Naive thymus-derived CD4-positive, alpha-beta T cell (primary cell): ENCODE measurements at regions not wholly inside any gene's neighbourhood (a gene's known extent, or its start where the extent isn't known, plus 50 kb on each side); places are given as distances from the start of the nearest gene placed in this dataset.

ENCODE experiments used
- ATAC-seq: fragments of 150-1000 bp; cut with Tn5 transposase; 2 replicates; pipeline ENCODE4 v1.10.0; 2021; ENCODE audit warnings: mild to moderate bottlenecking, moderate library complexity
- CTCF ChIA-PET: fragments of 350-600 bp; sonication (Branson Sonifier 250); formaldehyde crosslinking; loops from one replicate; lab custom pipeline; 2021; ENCODE audit warnings: antibody characterized with exemption; lab: Charles Lee
- POLR2A ChIA-PET: fragments of 350-600 bp; sonication (Branson Sonifier 250); formaldehyde crosslinking; loops from one replicate; lab custom pipeline; 2021; ENCODE audit warnings: antibody characterized with exemption, inconsistent platforms; lab: Charles Lee
- DNase-seq, 9 donors: peaks; one replicate each; pipeline versions ENCODE4 v3.0.0 to v3.0.0-alpha.2; 2020 to 2022; ENCODE audit warnings: mixed read lengths in 1 of 9
- H3K27ac ChIP-seq: one replicate; pipeline ENCODE4 v1.7.0; 2013; ENCODE audit warnings: mild to moderate bottlenecking, low read depth, low read length, moderate library complexity
- H3K27me3 ChIP-seq, 2 donors: one replicate each; pipeline ENCODE4 v1.7.0; 2013; ENCODE audit warnings: low read length in 2 of 2, mild to moderate bottlenecking in 2 of 2, moderate library complexity in 2 of 2; ENCODE audit not compliant: control insufficient read depth in 2 of 2, insufficient read depth in 2 of 2
- H3K36me3 ChIP-seq, 3 experiments: 1 replicate in 2 of 3; 2 replicates in 1 of 3; pipeline ENCODE4 v1.7.0; 2013; ENCODE audit warnings: low read length in 3 of 3, mild to moderate bottlenecking in 3 of 3, moderate library complexity in 1 of 3; ENCODE audit not compliant: insufficient read depth in 3 of 3, control insufficient read depth in 2 of 3
- H3K4me1 ChIP-seq, 2 donors: one replicate each; pipeline ENCODE4 v1.7.0; 2013; ENCODE audit warnings: low read length in 2 of 2, mild to moderate bottlenecking in 2 of 2, moderate library complexity in 1 of 2; ENCODE audit not compliant: control insufficient read depth in 2 of 2, insufficient read depth in 2 of 2
- H3K4me3 ChIP-seq: 2 replicates; pipeline ENCODE4 v1.7.0; 2013; ENCODE audit warnings: mild to moderate bottlenecking, low read length
- H3K9me3 ChIP-seq, 3 experiments: 1 replicate in 2 of 3; 2 replicates in 1 of 3; pipeline ENCODE4 v1.7.0; 2013; ENCODE audit warnings: low read length in 3 of 3; ENCODE audit not compliant: control insufficient read depth in 2 of 3
- H3K27ac Mint-ChIP-seq, 9 donors: one replicate each; pipeline ENCODE4 v1.8.0; 2020 to 2022; ENCODE audit warnings: mixed read lengths in 9 of 9, mild to moderate bottlenecking in 8 of 9, moderate library complexity in 5 of 9, inconsistent platforms in 2 of 9
- H3K27me3 Mint-ChIP-seq, 5 donors: one replicate each; pipeline ENCODE4 v1.8.0; 2021 to 2022; ENCODE audit warnings: mixed read lengths in 5 of 5, mild to moderate bottlenecking in 1 of 5
- H3K36me3 Mint-ChIP-seq, 5 donors: one replicate each; pipeline ENCODE4 v1.8.0; 2020 to 2022; ENCODE audit warnings: mixed read lengths in 5 of 5, mild to moderate bottlenecking in 3 of 5, inconsistent platforms in 1 of 5
- H3K4me1 Mint-ChIP-seq, 7 donors: one replicate each; pipeline ENCODE4 v1.8.0; 2020 to 2022; ENCODE audit warnings: mixed read lengths in 7 of 7, mild to moderate bottlenecking in 3 of 7, inconsistent platforms in 1 of 7
- H3K4me3 Mint-ChIP-seq, 10 donors: one replicate each; pipeline ENCODE4 v1.8.0; 2020 to 2022; ENCODE audit warnings: mild to moderate bottlenecking in 10 of 10, mixed read lengths in 10 of 10, moderate library complexity in 6 of 10, inconsistent platforms in 2 of 10
- H3K9me3 Mint-ChIP-seq, 11 donors: one replicate each; pipeline ENCODE4 v1.8.0; 2020 to 2022; ENCODE audit warnings: mixed read lengths in 11 of 11, mild to moderate bottlenecking in 4 of 11, inconsistent platforms in 1 of 11, moderate library complexity in 1 of 11
- intact Hi-C, 2 donors: fragments of 100-400 bp; cut with micrococcal nuclease; formaldehyde crosslinking; loops; one replicate each; pipeline ENCODE4 v1.15.1; 2023

DNA sequence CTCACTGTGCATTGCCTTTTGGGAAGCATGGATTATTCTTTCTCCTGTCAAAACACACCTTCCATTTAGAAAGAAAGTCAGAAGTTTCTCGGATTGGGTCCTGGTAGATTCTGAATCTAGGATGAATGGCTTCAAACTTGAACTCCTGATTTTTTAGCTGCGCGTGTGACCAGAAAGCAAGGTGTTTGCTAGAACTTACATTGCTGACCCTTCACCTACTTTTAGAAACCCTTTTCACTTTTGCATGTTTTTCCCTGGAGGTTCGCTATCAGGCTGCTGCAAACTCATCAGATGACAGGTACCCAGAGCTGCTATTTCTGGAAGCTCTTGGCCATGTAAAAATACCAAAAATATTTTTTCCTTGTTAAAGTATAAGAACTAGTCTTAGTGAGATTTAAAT is 132.0 kb downstream of the QPCT start:
- intact Hi-C loops = no loop called here
- ChIA-PET POLR2A (no interaction called here), CTCF (no interaction called here)
- H3K27me3 Mint-ChIP-seq = peaks cover 0 to 10% (median 0%) of the 10 kb centered on the region in 5 donors
- peaks cover 0 to 4% (median 1%) of the 10 kb centered on the region in 5 donors for H3K36me3 Mint-ChIP-seq
- DNase-seq (no peak), ATAC-seq (no peak)
- H3K36me3 ChIP-seq = no peaks in the 10 kb centered on the region
- H3K9me3 ChIP-seq = no peaks in the 10 kb centered on the region
- no peaks in the 10 kb centered on the region for H3K4me1 ChIP-seq
- peaks cover 0 to 5% (median 0%) of the 10 kb centered on the region in 11 donors for H3K9me3 Mint-ChIP-seq
- H3K27ac Mint-ChIP-seq = no peak overlapping the region
- no peak overlapping the region for H3K27ac ChIP-seq
- H3K4me3 Mint-ChIP-seq = no peak overlapping the region
- H3K4me3 ChIP-seq = no peak overlapping the region
- H3K4me1 Mint-ChIP-seq = no peaks in the 10 kb centered on the region
- no peaks in the 10 kb centered on the region for H3K27me3 ChIP-seq

DNA sequence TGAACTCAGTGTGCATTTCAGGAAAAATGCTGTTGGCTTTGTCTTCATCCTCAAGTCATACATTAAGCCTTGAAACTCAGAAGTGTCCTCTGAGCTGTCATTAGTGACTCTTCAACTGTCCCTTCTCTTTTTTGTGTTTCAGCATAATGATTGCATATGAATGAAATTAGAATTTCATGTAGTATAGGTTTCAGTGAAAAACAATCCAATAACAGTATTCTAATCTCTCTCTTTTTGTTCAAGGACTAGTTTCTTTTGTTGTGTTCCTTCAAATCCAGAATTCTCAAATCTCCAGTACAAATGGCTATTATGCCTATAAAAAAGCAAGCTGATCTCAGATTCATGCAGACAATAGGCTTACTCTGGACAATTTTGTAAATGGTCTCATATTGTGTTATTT is 133.5 kb downstream of the QPCT start:
- no peak overlapping the region for H3K4me3 ChIP-seq
- H3K27ac Mint-ChIP-seq = no peak overlapping the region
- no peaks in the 10 kb centered on the region for H3K9me3 ChIP-seq
- intact Hi-C loops = no loop called here
- no peaks in the 10 kb centered on the region for H3K36me3 ChIP-seq
- H3K9me3 Mint-ChIP-seq = peaks cover 0 to 5% (median 0%) of the 10 kb centered on the region in 11 donors
- CTCF ChIA-PET = no interaction called here
- DNase-seq = no peak
- H3K27me3 ChIP-seq = no peaks in the 10 kb centered on the region
- peaks cover 0 to 4% (median 1%) of the 10 kb centered on the region in 5 donors for H3K36me3 Mint-ChIP-seq
- no peaks in the 10 kb centered on the region for H3K4me1 Mint-ChIP-seq
- H3K4me3 Mint-ChIP-seq = no peak overlapping the region
- POLR2A ChIA-PET = no interaction called here
- H3K27ac ChIP-seq = no peak overlapping the region
- H3K4me1 ChIP-seq = no peaks in the 10 kb centered on the region
- H3K27me3 Mint-ChIP-seq = peaks cover 0 to 10% (median 0%) of the 10 kb centered on the region in 5 donors
- ATAC-seq = no peak

DNA sequence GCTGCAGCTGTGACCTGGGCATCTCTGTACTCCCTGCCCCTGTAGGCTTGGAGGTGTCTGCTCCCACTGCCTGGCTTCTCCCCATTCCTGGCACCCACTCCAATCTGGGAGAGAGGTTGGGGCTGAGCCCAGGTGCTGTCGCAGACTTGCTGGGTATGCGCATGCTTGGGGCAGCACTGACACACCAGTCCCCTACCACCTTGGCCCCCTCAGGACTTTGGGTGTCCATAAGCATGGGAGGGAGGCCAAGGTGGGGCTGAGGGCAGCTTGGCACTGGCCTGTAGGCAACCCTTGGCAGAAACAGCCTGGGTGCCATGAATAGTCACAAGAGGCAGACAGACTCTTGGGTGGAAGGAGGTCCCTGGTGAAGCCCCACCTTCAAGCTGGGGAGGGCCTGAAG is 136.8 kb downstream of the QPCT start:
- H3K4me1 ChIP-seq = no peaks in the 10 kb centered on the region
- Mint-ChIP-seq H3K27me3 (peaks cover 0 to 7% (median 0%) of the 10 kb centered on the region in 5 donors), H3K36me3 (peaks cover 0 to 4% (median 3%) of the 10 kb centered on the region in 5 donors), H3K27ac (no peak overlapping the region), H3K4me1 (peaks cover 0 to 2% (median 0%) of the 10 kb centered on the region in 7 donors), H3K4me3 (no peak overlapping the region), H3K9me3 (peaks cover 0 to 5% (median 0%) of the 10 kb centered on the region in 11 donors)
- no peaks in the 10 kb centered on the region for H3K36me3 ChIP-seq
- ATAC-seq = no peak
- intact Hi-C loops = no loop called here
- no peak overlapping the region for H3K4me3 ChIP-seq
- ChIA-PET CTCF (no interaction called here), POLR2A (no interaction called here)
- H3K9me3 ChIP-seq = no peaks in the 10 kb centered on the region
- DNase-seq = no peak
- H3K27me3 ChIP-seq = no peaks in the 10 kb centered on the region
- no peak overlapping the region for H3K27ac ChIP-seq

GRCh38 chr2:37489041-37489456 is 144.6 kb downstream of the QPCT start:
- intact Hi-C loops = no loop called here
- no peak overlapping the region for H3K27ac Mint-ChIP-seq
- Histone ChIP-seq H3K27me3 (no peaks in the 10 kb centered on the region), H3K4me3 (no peak overlapping the region), H3K9me3 (no peaks in the 10 kb centered on the region), H3K36me3 (no peaks in the 10 kb centered on the region), H3K27ac (no peak overlapping the region), H3K4me1 (no peaks in the 10 kb centered on the region)
- H3K4me3 Mint-ChIP-seq = no peak overlapping the region
- ATAC-seq = no peak
- POLR2A ChIA-PET = no interaction called here
- peaks cover 0 to 3% (median 0%) of the 10 kb centered on the region in 5 donors for H3K36me3 Mint-ChIP-seq
- DNase-seq = no peak
- peaks cover 0 to 6% (median 0%) of the 10 kb centered on the region in 5 donors for H3K27me3 Mint-ChIP-seq
- H3K9me3 Mint-ChIP-seq = peaks cover 0 to 7% (median 0%) of the 10 kb centered on the region in 11 donors
- CTCF ChIA-PET = interaction anchor here (0.9 to 1.2 kb wide), 2 partner anchors 75 to 389 kb away, joined by 3 to 4 read pairs; no protein-coding TSS in a partner anchor
- no peaks in the 10 kb centered on the region for H3K4me1 Mint-ChIP-seq

DNA sequence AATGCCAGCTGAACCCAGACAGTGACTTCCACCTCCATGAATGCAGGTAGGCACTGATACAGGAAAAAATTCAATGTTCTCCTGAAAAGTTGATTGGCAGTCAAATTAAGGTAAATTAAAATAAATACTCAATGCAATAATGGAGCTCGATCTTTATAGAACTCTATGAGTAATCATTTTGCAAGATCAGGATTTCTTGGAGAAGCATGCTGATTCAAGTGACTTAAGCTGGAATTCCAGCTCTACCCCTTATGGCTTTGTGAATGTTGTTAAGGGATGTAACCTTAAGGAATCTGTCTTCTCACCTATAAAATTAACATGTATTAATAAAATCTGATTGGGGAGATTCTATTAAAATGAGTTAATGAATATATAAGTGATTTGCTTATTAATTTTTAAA is 145.1 kb downstream of the QPCT start:
- Mint-ChIP-seq H3K27ac (no peak overlapping the region), H3K4me1 (no peaks in the 10 kb centered on the region), H3K36me3 (peaks cover 0 to 3% (median 0%) of the 10 kb centered on the region in 5 donors), H3K9me3 (peaks cover 0 to 7% (median 0%) of the 10 kb centered on the region in 11 donors), H3K4me3 (no peak overlapping the region), H3K27me3 (peaks cover 0 to 6% (median 0%) of the 10 kb centered on the region in 5 donors)
- no peaks in the 10 kb centered on the region for H3K9me3 ChIP-seq
- ATAC-seq (no peak), DNase-seq (no peak)
- intact Hi-C loops = no loop called here
- no peaks in the 10 kb centered on the region for H3K27me3 ChIP-seq
- H3K27ac ChIP-seq = no peak overlapping the region
- no peak overlapping the region for H3K4me3 ChIP-seq
- H3K36me3 ChIP-seq = no peaks in the 10 kb centered on the region
- H3K4me1 ChIP-seq = no peaks in the 10 kb centered on the region
- CTCF ChIA-PET = interaction anchor here (0.9 to 1.2 kb wide), 2 partner anchors 75 to 388 kb away, joined by 3 to 4 read pairs; no protein-coding TSS in a partner anchor
- POLR2A ChIA-PET = no interaction called here

DNA sequence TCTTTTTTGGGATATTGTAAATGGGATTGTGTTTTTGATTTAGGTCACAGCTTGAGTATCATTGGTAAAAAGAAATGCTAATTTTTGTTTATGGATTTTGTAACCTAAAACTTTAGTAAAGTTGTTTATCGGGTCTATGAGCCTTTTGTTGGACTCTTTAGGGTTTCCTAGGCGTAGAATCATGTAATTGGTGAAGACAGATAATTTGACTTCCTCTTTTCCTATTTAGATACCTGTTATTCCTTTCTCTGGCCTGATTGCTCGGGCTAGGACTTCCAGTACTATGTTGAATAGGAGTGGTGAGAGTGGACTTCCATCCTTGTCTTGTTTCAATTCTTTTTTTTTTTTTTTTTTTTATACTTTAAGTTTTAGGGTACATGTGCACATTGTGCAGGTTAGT is 149.0 kb downstream of the QPCT start:
- DNase-seq (no peak), ATAC-seq (no peak)
- no peaks in the 10 kb centered on the region for H3K9me3 ChIP-seq
- H3K36me3 Mint-ChIP-seq = peaks cover 0 to 6% (median 0%) of the 10 kb centered on the region in 5 donors
- ChIA-PET POLR2A (no interaction called here), CTCF (no interaction called here)
- no peak overlapping the region for H3K27ac ChIP-seq
- H3K27me3 ChIP-seq = no peaks in the 10 kb centered on the region
- no peaks in the 10 kb centered on the region for H3K36me3 ChIP-seq
- H3K4me1 ChIP-seq = no peaks in the 10 kb centered on the region
- peaks cover 0 to 17% (median 6%) of the 10 kb centered on the region in 11 donors for H3K9me3 Mint-ChIP-seq
- no peaks in the 10 kb centered on the region for H3K4me1 Mint-ChIP-seq
- H3K27ac Mint-ChIP-seq = no peak overlapping the region
- intact Hi-C loops = no loop called here
- H3K4me3 Mint-ChIP-seq = no peak overlapping the region
- H3K4me3 ChIP-seq = no peak overlapping the region
- peaks cover 0 to 18% (median 0%) of the 10 kb centered on the region in 5 donors for H3K27me3 Mint-ChIP-seq

GRCh38 chr2:37499113-37499512 is 154.7 kb downstream of the QPCT start:
- Histone ChIP-seq H3K4me1 (no peaks in the 10 kb centered on the region), H3K27me3 (no peaks in the 10 kb centered on the region), H3K9me3 (no peaks in the 10 kb centered on the region), H3K4me3 (no peak overlapping the region), H3K27ac (no peak overlapping the region), H3K36me3 (no peaks in the 10 kb centered on the region)
- no peak for ATAC-seq
- H3K4me1 Mint-ChIP-seq = no peaks in the 10 kb centered on the region
- no peak for DNase-seq
- intact Hi-C loops = no loop called here
- no peak overlapping the region for H3K27ac Mint-ChIP-seq
- H3K36me3 Mint-ChIP-seq = peaks cover 0 to 6% (median 0%) of the 10 kb centered on the region in 5 donors
- no peak overlapping the region for H3K4me3 Mint-ChIP-seq
- POLR2A ChIA-PET = no interaction called here
- H3K27me3 Mint-ChIP-seq = peaks cover 6 to 32% (median 8%) of the 10 kb centered on the region in 5 donors
- CTCF ChIA-PET = no interaction called here
- H3K9me3 Mint-ChIP-seq = peaks cover 0 to 14% (median 7%) of the 10 kb centered on the region in 11 donors
